NCI-H524 treated with DMSO at 0.1 percent for 48 hours (cell line): ENCODE measurements at regions not wholly inside any gene's neighbourhood (a gene's known extent, or its start where the extent isn't known, plus 50 kb on each side); places are given as distances from the start of the nearest gene placed in this dataset.
"Not testable (repeated sequence)": the region's sequence is repeated elsewhere in the genome, so short reads cannot be mapped to it uniquely, and the experiment has no call there.

Experiments
- DNase-seq: peaks from one replicate; lab custom pipeline; 2025; lab: John Stamatoyannopoulos, UW

DNA sequence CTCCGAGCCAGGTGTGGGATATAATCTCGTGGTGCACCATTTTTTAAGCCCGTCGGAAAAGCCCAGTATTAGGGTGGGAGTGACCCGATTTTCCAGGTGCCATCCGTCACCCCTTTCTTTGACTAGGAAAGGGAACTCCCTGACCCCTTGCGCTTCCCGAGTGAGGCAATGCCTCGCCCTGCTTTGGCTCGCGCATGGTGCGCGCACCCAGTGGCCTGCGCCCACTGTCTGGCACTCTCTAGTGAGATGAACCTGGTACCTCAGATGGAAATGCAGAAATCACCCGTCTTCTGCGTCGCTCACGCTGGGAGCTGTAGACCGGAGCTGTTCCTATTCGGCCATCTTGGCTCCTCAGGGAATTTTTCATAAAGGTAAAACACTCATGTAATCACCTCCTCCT is 63.9 kb downstream of the RWDD3 start:
- DNase-seq = not testable (repeated sequence)

DNA sequence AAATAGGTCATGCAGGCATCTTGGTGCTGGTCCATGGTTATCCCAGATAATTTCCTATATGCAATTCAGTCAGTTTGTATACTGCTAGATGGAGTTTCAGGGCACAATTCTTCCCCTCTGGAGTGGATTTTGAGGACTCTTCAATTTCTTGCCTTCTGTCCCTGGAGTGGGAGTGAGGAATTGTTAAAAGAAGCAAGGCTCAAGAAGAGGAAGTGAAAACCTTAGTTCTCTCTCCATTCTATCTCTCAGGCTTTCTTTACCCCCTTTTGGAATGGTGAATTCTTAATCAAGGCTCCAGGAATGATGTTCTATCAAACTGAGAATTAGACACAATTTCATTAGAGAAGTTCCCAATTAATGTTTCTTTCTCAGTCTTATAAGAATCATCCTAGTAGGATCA is 67.1 kb downstream of the RWDD3 start:
- DNase-seq = no peak

DNA sequence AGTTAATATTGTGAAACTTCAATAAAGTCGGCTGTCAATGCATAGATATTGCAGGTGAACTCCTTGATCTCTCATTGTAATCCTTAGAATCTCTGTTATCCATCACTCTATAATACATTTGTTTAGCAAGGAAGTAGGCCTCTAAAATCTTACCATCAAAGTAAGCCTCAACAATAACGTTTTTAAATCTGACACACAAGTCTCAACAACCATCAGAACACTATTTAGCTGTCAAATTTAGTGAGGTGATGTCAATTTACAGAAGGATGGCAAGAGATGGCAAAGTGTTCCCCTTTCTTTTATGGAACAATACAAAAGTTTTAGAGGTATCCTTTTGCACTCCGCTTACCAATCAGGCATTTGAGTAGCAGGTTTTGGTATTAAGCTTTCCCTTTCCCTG is 67.6 kb downstream of the RWDD3 start:
- no peak for DNase-seq

DNA sequence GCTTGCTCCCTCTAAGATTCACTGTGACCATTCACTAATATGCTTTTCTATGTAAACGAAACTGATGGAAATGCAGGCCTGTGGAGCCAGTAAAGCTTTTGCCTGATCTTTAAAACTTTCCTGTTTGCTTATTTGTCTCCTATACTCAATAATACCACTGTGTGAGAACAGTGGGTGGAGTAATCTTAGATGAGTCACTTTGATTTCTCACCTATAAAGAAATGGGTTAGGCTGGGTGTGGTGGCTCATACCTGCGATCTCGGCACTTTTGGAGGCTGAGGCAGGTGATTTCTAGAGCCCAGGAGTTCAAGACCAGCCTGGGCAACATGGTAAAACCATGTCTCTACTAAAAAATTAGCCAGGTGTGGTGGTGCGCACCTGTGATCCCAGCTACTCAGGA is 70.8 kb downstream of the RWDD3 start:
- DNase-seq = no peak

DNA sequence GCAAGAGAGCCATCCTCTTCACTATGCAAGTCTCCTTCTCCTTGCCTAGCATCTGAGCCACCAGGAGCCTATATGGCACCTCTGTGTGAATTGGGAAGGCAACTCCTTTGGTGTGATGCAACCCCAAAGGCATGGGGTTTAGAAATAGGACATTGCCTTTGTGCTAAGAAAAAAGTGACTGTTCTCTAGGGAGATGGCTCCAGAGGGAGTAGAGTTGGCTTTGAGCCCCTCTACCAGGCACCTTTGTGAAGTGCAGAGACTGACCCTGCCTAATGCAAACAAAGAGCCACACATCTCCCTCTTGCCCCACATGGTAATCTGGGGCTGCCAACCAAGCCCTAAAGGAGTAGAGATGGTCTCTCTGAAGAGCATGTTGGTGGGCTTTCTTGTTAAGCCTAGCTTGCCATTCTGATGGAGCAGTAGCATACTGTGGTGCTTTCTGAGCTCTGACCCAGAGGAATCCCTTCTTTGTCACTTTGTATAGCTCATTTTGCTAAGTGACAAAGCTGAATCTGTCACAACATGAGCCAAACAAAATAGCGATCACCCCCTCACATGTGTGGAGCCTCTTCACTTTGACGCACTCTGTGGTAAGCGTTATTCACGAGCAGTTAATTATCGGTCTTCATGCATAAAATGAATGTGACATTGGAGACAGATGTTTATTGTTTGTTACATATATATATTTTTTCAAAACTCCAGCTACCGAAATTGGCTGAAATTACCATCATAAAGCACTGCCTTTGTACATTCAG is 74.4 kb downstream of the RWDD3 start:
- DNase-seq = no peak

DNA sequence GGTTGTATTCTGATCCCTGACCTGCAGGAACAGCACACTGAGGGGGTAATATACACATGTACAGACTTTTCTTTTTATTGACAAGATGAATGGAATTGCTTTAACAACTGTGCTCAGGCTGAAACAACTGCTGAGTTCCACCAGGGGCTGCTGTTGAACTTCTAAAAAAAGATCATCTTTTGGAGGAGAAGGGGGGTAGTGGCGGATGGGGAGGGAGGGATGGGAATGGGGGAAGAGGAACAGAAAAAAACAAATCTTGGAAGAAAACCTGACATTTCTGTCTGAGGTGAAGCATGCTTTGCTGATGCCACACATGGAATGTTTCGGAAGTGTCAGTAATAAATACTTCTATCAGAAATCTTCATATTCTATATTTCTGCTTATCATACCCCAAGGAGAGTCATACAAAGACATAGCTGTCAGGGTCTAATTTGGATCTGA is 75.0 kb downstream of the RWDD3 start:
- no peak for DNase-seq

DNA sequence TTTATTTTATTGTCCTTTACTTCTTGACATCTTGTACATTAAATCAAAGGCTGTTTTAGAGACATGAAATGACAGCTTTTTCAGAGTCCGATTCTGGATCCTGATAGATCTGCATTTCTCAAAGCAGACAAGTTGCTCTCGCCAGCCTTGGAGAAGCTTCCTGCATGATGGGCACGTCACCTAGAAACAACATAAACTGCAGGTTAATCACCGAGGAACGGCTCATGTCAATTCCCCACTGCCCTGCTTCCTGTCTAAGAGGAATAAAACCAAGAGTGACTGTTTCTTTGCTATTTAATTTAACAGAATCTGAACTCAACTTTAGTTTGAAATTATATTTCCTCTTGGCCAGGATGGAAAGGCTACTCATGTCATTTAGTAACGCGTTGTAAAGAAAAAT is 77.0 kb downstream of the RWDD3 start:
- DNase-seq = no peak

DNA sequence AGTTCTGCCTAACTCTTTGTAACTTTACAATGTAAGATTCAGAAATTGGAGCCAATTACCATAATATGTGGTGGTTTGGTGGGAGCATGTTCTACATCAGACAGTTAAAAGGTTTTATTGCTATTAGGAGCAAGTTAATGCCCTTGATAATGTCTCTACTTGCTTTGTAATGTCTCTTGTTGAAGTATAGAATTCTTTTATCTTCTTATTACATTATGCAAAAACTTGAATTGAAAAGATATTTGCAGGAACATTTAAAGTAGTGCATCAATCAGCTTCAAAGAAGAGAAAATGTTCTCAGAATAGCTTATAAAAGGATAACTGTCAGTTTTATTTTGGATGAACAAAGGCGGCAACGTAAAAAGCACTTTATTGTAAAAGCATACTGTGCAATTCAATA is 77.8 kb downstream of the RWDD3 start:
- no peak for DNase-seq

DNA sequence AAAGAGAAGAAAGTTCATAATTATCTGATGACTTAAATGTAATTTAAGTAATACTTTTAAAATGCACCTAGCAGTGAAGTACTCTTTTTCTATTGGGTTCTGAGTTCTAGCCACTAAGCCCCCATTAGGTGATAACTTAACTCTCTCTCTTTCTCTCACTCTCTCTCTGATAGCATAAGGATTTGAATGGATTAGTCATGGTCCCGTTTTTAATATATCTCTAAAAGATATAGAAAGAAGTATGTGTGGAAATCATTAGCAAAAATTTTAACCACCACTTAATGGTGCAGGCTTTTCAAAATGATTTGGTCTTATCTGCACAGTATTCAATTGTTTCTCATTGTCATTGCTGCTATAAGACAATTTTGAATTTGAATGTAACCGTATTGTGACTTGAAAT is 78.2 kb downstream of the RWDD3 start:
- no peak for DNase-seq

DNA sequence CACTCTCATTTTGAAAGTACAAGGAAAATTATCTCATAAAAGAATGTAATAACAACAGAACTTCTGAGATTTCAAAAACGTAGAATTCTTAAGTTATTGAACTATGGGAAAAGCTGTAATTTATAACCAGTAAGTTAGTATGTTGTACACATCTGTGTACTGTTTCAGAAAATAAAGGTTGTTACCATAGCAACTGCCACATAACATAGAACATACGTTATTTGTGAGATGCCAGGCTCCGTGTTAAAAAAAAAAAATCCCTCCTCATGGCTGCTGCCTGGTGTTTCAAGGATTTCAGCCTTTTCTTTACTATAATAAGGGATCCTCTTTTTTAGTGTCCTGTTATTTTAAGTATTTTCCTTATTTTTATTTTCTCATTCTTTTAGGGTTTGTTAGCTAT is 79.5 kb downstream of the RWDD3 start:
- no peak for DNase-seq

DNA sequence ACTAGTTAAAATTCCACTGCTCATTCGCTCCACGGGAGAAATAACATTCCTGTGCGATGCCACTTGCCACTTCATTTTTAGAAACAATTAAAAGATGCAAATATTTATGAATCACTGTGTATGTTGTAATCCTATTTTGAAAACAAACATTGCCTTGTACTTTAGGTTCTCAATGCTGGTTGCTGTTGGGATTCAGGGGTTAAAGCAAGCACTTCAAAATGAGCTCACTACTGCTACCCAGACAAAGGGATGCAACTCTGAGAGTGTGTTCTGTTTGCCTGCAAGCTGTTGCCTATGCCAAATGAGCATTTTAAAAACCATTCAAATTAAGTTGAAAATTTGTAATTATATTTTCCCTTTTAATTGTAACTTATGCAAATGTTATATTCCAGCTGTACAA is 87.5 kb downstream of the RWDD3 start:
- DNase-seq = no peak

DNA sequence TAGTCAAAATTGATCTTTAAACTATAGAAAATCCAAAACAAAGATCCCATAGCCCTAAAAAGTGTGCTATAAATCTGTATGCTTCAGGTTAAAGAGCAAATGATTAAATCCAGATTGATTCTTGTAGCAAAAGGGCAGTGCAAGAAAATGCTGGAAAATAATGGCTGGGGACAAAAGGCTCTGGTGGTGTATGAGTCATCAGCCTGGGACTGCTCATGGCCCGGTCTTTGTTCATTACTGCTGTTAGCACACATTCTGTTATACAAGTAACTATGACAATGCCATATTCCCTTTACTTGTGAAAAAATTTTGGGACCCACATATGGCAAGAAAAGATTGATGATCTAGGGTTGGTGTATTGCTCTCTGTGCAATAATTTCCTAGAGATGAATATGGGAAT is 89.1 kb downstream of the RWDD3 start:
- DNase-seq = no peak

DNA sequence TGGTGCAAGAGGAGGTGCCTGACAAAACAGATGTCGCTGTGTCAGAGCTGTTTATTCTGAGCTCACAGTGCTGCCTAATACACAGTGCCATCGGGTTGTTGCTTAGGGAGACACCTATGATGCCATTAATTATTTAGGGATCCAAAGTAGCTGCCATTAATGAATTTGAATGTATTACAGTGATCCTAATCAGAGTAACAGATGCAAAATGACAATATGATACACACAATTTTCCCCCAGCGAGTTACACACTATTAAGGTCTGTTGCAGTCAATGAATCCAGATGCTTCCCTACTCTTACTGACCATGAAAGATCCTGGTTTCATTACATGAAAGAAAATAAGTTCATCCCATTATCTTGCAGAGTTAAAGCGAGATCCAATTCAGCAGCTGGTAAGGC is 91.3 kb downstream of the RWDD3 start:
- peak; percentile 31 for DNase-seq

DNA sequence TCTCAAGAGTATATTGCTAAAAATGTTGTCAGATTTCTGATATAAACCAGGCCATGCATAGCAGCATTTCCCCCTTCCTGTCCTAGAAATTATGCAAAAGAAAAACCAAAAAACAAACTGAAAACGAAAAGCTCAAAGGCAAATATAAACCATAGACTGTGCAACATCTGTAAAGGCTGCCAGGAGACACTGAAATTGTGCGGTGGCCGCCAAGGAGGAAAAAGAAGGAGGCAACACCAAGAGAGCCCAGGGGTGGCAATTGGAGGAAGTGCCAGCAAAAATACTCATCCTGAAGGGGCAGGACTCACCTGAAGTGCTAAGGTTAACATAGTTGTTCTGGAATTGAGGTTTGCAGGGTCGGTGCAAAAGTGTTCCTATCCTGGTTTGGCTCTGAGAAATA is 92.0 kb downstream of the RWDD3 start:
- no peak for DNase-seq

DNA sequence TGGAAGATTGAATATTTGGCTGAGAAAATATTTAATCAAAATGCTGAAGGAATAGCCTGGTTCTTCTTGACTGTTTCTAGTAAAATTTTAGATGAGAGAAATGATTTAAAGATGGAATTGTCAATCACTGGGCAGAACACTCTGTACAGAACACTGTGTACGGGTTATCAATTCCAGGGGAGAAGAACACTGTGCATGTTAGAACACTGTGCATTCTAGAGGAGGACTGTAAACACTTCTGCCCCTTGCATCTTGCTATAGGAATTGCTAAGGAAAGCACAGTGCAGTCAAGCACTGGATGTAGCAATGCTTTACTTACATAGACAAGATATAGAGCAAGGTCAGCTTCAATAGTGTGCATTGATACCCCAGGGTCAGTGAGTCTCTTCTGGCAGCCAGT is 98.7 kb downstream of the RWDD3 start:
- no peak for DNase-seq

DNA sequence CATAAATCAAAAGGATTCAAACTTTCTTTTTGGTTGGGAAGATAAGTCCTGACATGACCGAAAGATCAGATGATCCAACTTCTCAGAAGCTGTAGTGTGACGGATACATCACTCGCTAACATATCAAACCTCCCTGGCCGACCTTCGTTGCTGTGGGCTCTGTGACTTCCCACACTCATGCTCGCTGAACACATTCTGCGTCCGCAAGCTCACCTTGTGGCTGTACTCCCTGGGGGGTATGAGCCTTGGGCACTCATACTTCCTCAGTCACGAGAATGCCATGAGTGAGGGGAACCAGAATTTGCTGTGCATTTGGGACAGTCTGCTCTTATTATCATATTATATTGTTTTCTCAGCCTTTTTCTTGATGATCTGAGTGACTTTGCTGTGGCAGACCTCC is 105.4 kb downstream of the RWDD3 start:
- no peak for DNase-seq

DNA sequence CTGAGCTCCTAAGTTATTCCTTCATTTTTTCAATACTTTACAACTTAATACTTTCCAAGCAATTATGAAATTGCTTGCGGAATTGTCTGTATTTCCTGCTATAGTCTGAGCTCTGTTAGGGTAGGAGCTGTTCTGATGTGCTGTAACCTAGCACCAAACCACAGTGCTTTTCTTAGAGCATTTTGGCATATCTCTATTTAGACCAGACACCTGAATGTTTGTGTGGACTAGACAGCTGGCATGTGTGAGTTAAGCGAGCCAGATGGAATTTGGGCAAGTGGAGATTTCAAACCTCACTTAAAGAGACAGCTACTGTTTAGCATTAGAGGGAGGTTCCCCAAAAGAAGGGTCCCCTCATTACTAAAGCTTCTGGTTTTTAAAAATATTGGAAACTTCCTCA is 106.1 kb downstream of the RWDD3 start:
- DNase-seq = no peak

DNA sequence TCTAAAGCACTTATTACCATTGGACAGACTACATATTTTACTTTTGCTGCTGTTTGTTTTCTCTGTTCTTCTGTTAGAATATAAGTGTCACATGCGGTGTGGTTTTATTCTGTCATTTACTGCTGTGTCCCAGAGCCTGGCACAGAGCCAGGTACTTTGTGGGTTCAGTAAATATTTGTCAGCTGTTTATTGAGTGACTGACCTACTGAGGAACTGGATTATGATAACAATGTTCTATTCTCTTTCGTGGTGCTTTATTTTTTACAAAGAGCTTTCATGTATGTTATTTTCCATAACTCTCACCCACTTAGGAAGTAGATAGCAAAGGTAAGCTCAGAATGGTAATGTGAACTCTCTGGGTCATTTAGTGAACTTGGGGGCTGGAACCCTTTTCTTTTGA is 118.8 kb downstream of the RWDD3 start:
- no peak for DNase-seq

DNA sequence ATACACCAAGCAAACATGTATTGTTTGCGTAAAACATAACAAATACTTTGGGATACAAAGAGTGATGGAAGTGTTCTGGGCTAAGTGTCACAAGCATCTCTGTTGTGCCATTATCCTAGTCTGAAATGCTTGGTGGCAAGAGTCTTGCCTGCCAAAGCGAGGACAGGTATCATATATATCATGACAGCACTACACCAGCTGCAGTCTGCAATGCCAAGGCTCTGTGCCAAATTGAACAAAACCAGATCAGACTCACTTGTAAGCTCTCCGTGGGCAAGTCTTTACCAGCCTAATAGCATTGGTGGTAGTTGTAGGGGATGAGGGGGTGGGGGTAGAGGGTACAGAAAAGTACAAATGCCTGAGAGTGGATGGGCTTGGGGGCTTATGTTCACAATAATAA is 119.2 kb downstream of the RWDD3 start:
- no peak for DNase-seq

DNA sequence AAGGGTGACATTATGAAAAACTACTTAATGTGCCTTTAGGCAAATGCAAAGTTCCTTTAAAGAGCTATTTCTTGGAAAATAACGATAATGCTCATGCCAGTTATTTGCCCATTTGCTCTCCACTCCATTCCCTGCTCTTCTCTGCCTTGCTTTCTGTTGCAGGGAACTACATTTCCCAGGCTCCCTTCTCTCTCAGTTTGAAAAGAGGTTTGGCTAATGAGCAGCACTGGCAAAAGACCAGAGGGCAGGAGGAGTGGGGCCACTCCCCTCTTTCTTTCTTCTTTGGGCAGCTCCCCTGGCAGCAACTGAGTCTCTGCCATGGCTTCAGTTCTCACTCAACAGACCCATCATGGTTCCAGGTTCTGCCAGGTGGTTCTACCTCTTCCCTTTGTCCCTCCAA is 130.5 kb downstream of the RWDD3 start:
- DNase-seq = no peak

DNA sequence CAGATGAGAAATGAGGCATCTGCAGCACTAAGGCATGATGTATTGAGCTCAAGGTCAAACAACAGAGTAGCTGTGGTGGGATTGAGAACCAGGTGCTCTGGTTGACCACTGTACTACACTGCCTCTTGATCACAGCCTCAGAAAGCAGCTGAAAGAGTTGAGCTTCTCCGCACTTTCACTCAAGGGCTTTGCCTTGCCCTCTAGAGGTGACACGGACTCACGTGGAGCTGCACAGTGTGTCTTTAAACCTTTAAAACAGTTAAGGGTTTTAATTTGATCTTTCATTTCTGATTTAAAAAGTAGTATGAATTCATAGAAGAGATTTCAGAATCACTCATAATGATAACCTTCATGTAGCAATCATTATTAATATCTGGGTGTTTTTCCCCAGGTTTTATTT is 132.5 kb downstream of the RWDD3 start:
- DNase-seq = no peak

DNA sequence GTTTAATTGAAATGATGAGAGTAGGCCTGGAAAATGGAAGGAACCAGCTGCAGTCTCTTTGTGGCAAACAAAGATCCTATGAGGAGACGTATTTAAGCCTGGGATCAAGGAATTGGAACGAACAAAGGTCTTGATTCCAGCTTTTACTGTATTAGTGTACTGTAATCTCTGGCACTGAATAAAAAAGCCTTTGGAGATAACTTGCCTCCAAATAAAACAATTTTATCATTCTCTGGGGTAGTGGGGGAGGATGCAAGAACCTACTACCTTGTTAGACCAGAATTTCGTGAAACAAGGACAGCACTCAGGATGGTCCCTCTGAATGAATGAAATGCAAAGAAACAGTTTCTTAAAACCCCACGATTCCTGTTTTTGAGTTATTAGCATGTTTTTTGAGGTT is 134.2 kb downstream of the RWDD3 start:
- no peak for DNase-seq

DNA sequence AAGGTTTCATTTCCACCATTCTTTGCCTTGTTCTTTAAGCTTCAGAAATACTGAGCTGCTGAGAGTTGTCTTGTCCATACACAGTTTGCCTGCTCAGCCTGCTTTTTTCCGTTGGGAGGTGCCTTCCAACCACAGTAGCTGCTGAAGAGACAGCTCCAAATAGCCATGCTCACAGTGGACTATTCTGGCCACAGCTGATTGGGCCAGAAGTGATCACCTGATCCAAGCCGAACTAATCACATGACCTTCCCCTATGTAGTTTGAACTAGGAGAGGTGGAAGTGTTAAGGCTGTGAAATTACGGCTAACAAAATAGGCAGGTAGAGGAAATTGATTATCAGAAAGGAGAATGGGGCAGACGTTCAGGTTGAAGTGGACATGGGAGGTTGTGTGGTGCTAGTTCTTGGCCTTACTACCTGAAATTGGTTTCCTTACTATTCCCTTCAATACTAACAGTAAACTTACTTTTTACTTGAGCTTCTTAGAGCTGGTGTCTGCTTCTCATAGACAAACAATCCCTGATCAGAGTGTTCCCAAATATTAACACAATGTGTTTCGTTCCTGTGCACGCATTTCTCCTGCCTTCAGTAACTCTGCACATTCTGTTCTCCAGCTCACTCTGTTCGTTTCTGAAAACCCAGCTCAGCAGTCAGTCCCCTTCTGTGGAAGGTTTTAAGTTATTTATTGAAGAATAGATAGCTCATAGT is 136.1 kb downstream of the RWDD3 start:
- no peak for DNase-seq
